Right lobe of liver (tissue), 6 donors: ENCODE measurements at regions not wholly inside any gene's neighbourhood (a gene's known extent, or its start where the extent isn't known, plus 50 kb on each side); places are given as distances from the start of the nearest gene placed in this dataset.

Source experiments
- ATAC-seq, 4 donors: fragments of 200-7000 bp; cut with Tn5 transposase; one replicate each; pipeline ENCODE4 v1.9.1; 2020; ENCODE audit warnings: mild to moderate bottlenecking in 4 of 4, moderate library complexity in 4 of 4
- DNase-seq, 3 donors: peaks; one replicate each; pipeline ENCODE4 v3.0.0-alpha.2; 2020
- H3K27ac ChIP-seq, 3 donors: fragments of 200-600 bp; one replicate each; pipeline ENCODE4 v1.8.0; 2022
- H3K27me3 ChIP-seq, 2 donors: fragments of 200-600 bp; one replicate each; pipeline ENCODE4 v1.8.0; 2022
- H3K36me3 ChIP-seq, 4 donors: fragments of 200-600 bp; sonication (generic) in 1 of 4; one replicate each; pipeline versions ENCODE4 v1.5.1 to v1.8.0; 2017 to 2022; ENCODE audit warnings: control low read depth in 1 of 4
- H3K4me1 ChIP-seq, 4 donors: fragments of 200-600 bp; sonication (generic) in 1 of 4; one replicate each; pipeline versions ENCODE4 v1.5.1 to v1.8.0; 2017 to 2022; ENCODE audit warnings: control low read depth in 1 of 4
- H3K4me3 ChIP-seq, 3 donors: fragments of 200-600 bp; one replicate each; pipeline ENCODE4 v1.8.0; 2022
- H3K9me3 ChIP-seq, 4 donors: fragments of 200-600 bp; sonication (generic) in 1 of 4; one replicate each; pipeline versions ENCODE4 v1.5.1 to v1.8.0; 2017 to 2022; ENCODE audit warnings: control low read depth in 1 of 4
- POLR2A ChIP-seq: fragments of 450-650 bp; IDR thresholded peaks from one replicate; pipeline ENCODE4 v1.6.1; 2017; ENCODE audit warnings: antibody characterized with exemption, mild to moderate bottlenecking
- WGBS: methylation state at CpG from one replicate; pipeline ENCODE4 v1.1.6; 2018; ENCODE audit warnings: low coverage, low lambda C conversion rate; ENCODE audit not compliant: insufficient coverage; ENCODE audit errors: missing lambda C conversion rate; 5-methylcytosine and 5-hydroxymethylcytosine counted together
- intact Hi-C, 2 donors: fragments of 100-400 bp; cut with DNase I; formaldehyde crosslinking; loops; one replicate each; pipeline versions ENCODE4 v1.11.2 to v1.14.1; 2022
- TF ChIP-seq, protein P1 (sequence below), 4 donors: fragments of 200-600 bp in 3 of 4; fragments of 450-650 bp in 1 of 4; IDR thresholded peaks; one replicate each; pipeline versions ENCODE4 v1.5.1 to v1.8.0; 2016 to 2022; ENCODE audit warnings: antibody characterized with exemption in 4 of 4, mild to moderate bottlenecking in 2 of 4
- donor health status: DM: no; HTN: yes; CAD: no.
- donor health status: DM: no; HTN: no; CAD: no.
- donor health status: DM: no; HTN: no; CAD: no.
- donor health status: DM: no; HTN: yes; CAD: no.
- donor health status: DM: no; HTN: yes; CAD: no.

DNA sequence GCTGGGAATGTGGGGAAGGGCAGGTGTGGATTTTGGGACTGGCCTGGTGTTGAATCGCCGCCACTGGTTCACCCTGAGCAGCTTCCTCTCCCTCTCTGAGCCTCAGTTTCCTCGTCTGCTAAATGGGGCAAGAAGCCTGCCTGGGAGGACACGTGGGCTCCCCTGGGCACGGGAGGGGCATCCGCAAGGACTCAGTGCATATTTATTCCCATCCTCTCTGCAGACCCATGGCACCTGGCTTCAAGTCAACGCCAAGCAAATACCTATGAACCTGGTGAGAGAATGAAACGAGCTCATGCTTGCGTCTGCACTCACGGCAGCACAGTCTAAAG is 234.4 kb downstream of the PTPRU start:
- intact Hi-C loops, result no loop called here
- Histone ChIP-seq H3K27ac (no peak overlapping the region), H3K4me1 (peaks cover 0 to 28% (median 0%) of the 10 kb centered on the region in 4 donors), H3K4me3 (no peak overlapping the region), H3K36me3 (no peaks in the 10 kb centered on the region), H3K9me3 (no peaks in the 10 kb centered on the region), H3K27me3 (no peaks in the 10 kb centered on the region)
- no peak for TF ChIP-seq POLR2A
- TF ChIP-seq, protein P1, sequence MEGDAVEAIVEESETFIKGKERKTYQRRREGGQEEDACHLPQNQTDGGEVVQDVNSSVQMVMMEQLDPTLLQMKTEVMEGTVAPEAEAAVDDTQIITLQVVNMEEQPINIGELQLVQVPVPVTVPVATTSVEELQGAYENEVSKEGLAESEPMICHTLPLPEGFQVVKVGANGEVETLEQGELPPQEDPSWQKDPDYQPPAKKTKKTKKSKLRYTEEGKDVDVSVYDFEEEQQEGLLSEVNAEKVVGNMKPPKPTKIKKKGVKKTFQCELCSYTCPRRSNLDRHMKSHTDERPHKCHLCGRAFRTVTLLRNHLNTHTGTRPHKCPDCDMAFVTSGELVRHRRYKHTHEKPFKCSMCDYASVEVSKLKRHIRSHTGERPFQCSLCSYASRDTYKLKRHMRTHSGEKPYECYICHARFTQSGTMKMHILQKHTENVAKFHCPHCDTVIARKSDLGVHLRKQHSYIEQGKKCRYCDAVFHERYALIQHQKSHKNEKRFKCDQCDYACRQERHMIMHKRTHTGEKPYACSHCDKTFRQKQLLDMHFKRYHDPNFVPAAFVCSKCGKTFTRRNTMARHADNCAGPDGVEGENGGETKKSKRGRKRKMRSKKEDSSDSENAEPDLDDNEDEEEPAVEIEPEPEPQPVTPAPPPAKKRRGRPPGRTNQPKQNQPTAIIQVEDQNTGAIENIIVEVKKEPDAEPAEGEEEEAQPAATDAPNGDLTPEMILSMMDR (IDR thresholded peaks at IDR 0.05), result no peak
- DNase-seq (no peak), ATAC-seq (no peak)
- WGBS, result 78% methylated on average over 8 of the region's 10 CpGs

DNA sequence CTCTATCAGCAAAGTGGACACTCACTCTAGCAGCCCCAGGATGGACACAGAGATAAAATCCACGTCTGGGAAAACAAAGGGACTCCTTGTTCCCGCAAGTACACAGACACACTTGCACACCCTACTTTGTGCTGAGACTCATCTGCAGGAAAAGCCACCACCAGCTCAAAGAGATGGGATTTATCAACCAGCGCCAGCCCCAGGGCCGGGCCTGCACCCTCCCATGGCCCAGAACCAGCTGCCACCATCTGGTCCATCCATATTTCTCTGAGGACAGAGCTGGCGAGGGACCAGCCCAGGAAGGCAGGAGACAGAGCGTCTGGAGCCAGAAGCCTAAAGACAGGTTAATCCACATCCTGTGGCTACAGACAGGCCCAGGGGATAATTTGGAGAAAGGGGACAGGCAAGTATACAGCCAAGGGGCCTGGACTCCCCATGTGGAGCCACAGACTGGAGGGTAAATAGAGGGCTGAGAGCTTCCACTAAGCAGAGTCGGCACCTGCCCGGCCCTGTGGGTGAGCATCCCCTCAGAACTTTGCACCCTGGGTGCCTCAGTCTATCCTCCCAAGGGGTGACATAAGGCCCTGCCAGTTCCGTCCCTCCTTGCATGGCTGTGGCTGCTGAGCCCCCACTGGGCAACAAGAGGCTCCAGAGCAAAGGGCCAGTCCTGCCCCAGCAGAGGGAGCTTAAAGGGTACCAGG is 233.9 kb downstream of the PTPRU start:
- ATAC-seq (no peak), DNase-seq (no peak)
- no peaks in the 10 kb centered on the region for H3K9me3 ChIP-seq
- no peak overlapping the region for H3K4me3 ChIP-seq
- H3K27ac ChIP-seq, result no peak overlapping the region
- 44% methylated on average over 4 of the region's 9 CpGs for WGBS
- intact Hi-C loops, result no loop called here
- H3K27me3 ChIP-seq, result no peaks in the 10 kb centered on the region
- peaks cover 0 to 28% (median 0%) of the 10 kb centered on the region in 4 donors for H3K4me1 ChIP-seq
- no peak for TF ChIP-seq POLR2A
- TF ChIP-seq, protein P1 (IDR thresholded peaks at IDR 0.05), result no peak
- H3K36me3 ChIP-seq, result no peaks in the 10 kb centered on the region

DNA sequence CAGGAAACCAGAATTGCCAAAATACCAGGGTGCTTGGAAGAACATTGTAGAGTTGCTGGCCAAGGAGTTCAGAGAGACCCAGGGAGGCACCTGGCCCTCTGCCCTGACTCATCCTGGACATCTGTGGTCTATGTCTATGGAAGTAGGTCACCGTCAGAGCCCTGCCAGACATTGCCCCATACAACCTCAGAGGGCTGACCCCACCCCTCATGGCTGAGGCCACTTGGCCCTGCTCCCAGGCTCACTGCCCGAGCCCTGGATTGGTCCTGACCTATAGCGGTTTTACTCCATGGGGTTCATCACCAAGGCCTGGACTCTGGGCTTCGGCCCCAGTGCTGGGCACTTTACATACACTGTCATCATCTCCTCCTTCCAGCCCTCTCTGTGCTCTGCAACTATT is 233.1 kb downstream of the PTPRU start:
- H3K27me3 ChIP-seq, result no peaks in the 10 kb centered on the region
- TF ChIP-seq POLR2A, result no peak
- TF ChIP-seq, protein P1 (IDR thresholded peaks at IDR 0.05), result no peak
- H3K27ac ChIP-seq, result no peak overlapping the region
- no peak overlapping the region for H3K4me3 ChIP-seq
- ATAC-seq, result peak; percentile 74 to 95 (median 92)
- intact Hi-C loops, result no loop called here
- peaks cover 0 to 28% (median 0%) of the 10 kb centered on the region in 4 donors for H3K4me1 ChIP-seq
- 17% methylated on average over 2 of the region's 4 CpGs for WGBS
- no peaks in the 10 kb centered on the region for H3K36me3 ChIP-seq
- H3K9me3 ChIP-seq, result no peaks in the 10 kb centered on the region
- DNase-seq, result peak; percentile 64 to 85 (median 85)

DNA sequence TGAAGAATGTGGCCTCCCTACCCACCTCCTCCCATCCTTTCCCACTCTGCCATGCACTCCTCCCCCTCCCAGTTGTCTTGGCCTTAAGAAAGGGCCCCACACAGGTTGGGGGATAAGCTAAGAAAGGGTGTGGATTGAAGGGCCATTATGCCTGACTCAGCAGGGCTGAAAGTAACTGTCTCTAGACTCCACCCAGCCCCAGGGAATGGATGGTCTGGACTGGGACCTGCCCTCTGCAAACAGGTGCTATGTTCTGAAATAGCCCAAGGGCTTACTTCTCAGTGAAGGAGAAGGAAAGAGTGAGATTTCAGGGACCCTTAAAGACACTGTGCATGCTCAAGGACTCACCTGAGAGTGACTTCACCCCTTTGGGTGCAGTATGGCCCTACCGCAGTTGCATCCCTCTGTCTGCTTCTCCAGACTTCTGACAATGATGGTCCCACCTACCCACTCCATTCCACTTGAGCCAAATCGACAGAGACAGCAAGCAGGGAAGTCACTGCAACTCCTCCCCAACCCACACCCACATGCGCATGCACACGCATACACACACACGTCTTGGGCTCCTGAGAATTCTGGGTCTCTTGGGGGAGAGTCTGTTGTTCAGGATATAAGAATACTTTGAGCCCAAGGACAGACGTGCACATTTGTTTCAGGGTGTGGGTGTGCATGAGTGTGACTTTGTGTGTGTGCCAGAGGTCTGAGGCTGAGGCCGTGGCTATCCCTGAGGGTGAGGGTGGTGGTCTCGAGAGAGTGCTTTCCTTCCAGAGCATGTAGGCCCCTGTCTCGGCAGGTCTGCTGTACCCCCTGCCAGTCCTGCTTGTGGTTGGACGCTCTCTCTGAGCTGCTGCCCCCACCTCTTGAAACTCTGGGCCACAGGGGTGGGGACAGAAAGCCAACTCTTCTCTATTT is 231.9 kb downstream of the PTPRU start:
- H3K27me3 ChIP-seq, result no peaks in the 10 kb centered on the region
- H3K36me3 ChIP-seq, result no peaks in the 10 kb centered on the region
- no peak for TF ChIP-seq POLR2A
- TF ChIP-seq, protein P1 (IDR thresholded peaks at IDR 0.05), result no peak
- no peaks in the 10 kb centered on the region for H3K9me3 ChIP-seq
- 64% methylated on average over 4 of the region's 10 CpGs for WGBS
- intact Hi-C loops, result no loop called here
- H3K4me3 ChIP-seq, result no peak overlapping the region
- no peak for ATAC-seq
- peaks cover 0 to 28% (median 0%) of the 10 kb centered on the region in 4 donors for H3K4me1 ChIP-seq
- no peak for DNase-seq
- H3K27ac ChIP-seq, result no peak overlapping the region
